ENCODE measurements at regions not wholly inside any gene's neighbourhood (a gene's known extent, or its start where the extent isn't known, plus 50 kb on each side); places are given as distances from the start of the nearest gene placed in this dataset.

DNA sequence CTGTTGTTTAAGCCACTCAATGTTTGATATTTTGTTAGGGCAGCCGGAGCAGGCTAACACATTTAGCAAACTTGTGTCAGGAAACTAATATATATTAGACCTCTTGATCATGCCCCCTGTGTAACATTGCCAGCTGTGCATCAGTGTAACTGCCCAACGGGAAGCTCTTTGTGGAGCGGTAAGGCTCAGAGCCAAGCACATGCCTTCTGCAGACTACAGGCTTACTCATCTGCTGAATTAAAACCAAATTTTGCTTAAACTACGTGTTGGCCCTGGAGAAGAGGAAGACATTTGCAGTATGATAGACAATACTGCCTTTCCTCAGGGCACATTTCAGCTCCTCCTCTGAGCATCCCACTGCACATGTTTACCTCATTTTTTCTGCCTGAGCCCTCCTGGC lies 50.5 kb upstream of the KCNMB2 start:
- TF ChIP-seq, protein P1, sequence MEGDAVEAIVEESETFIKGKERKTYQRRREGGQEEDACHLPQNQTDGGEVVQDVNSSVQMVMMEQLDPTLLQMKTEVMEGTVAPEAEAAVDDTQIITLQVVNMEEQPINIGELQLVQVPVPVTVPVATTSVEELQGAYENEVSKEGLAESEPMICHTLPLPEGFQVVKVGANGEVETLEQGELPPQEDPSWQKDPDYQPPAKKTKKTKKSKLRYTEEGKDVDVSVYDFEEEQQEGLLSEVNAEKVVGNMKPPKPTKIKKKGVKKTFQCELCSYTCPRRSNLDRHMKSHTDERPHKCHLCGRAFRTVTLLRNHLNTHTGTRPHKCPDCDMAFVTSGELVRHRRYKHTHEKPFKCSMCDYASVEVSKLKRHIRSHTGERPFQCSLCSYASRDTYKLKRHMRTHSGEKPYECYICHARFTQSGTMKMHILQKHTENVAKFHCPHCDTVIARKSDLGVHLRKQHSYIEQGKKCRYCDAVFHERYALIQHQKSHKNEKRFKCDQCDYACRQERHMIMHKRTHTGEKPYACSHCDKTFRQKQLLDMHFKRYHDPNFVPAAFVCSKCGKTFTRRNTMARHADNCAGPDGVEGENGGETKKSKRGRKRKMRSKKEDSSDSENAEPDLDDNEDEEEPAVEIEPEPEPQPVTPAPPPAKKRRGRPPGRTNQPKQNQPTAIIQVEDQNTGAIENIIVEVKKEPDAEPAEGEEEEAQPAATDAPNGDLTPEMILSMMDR (conservative IDR thresholded peaks at IDR 0.05; ENCODE audit: low read depth, low read length): no peak
- TF ChIP-seq EZH2 (IDR thresholded peaks at IDR 0.05; ENCODE audit: borderline replicate concordance, low read depth, low read length, poor library complexity, severe bottlenecking): no peak

Data from A673 (cell line).